ENCODE measurements at regions not wholly inside any gene's neighbourhood (a gene's known extent, or its start where the extent isn't known, plus 50 kb on each side); places are given as distances from the start of the nearest gene placed in this dataset.

DNA sequence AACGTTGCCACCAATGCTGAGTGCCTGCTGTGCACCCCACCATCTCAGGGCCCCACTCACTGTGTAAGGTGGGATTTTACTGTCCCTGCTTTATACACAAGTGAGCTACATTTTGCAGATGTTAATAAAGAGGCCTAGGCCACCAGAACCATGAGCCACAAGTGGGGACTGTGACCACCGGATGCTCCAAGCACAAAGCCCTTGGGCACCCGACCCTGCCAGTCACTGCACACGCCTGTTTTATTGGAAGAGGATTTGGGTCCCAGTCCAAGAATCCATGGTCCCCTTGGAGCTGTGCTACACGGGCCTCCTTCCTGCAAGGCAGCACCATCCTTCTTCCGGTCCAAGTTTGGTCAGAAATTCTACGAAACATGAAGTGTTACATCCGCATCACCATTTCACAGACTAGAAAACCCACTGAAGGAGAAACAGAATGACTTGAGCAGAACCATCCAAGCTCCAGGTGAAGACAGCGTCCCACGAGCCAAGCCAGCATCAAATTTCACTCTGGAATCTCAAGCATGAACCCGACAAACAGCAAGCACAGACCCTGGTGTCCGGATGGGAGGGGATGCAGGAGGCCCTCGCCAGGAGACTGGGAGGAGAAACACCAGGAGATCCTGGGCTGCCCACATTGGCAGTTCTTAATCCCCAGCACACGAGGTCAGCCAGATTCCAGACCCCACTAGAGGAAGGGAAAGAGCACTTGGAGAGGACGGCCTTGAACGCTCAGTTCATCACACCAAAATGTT lies 226.9 kb downstream of the DLL1 start:
- H3K27ac ChIP-seq: no peak overlapping the region
- no peak for TF ChIP-seq CTCF (conservative IDR thresholded peaks at IDR 0.05)

DNA sequence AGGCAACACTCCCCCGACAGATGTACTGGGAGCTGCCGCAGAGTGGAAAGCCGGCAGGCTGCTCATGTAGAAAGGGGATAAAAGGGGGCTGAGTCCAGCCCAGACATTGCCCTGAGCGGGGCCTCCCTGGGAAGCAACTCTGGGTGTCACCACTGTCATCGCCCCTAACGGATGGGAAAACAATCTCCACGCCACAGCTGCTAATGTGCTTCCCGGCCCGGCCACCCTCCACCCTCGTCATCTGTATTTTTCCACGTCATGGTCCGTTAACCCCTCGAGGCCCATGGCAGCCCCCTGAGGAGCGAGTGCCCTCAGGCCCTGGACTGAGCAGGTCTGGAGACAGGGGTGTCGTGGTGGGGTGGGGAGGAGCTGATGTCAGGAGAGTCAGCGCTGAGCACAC lies 227.4 kb downstream of the DLL1 start:
- H3K27ac ChIP-seq: no peak overlapping the region
- TF ChIP-seq CTCF (conservative IDR thresholded peaks at IDR 0.05): no peak

DNA sequence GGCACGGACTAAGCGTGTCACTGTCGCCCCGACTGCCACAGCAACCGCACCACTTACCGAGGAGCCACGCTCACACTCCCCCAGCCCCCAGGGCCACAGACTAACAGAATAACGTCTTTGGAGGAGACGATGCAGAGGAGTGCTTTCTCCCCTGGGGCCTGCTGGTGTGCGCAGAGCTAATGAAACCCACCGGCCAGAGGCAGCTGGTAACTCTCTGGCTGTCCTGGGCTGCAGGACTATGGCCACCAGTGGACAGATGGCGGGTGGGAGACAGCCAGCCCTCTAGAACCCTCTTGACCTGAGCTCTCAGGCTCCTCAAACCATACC lies 228.0 kb downstream of the DLL1 start:
- no peak for TF ChIP-seq CTCF (conservative IDR thresholded peaks at IDR 0.05)

GRCh38 chr6:170062209-170062914 lies 228.5 kb downstream of the DLL1 start:
- TF ChIP-seq CTCF (conservative IDR thresholded peaks at IDR 0.05): no peak
- no peak overlapping the region for H3K27ac ChIP-seq

More for the DNA sequence above, 228.0 kb downstream of the DLL1 start:
- no peak overlapping the region for H3K27ac ChIP-seq

GRCh38 chr6:170058878-170059485 lies 231.9 kb downstream of the DLL1 start:
- no peak for TF ChIP-seq CTCF (conservative IDR thresholded peaks at IDR 0.05)
- no peak overlapping the region for H3K27ac ChIP-seq

DNA sequence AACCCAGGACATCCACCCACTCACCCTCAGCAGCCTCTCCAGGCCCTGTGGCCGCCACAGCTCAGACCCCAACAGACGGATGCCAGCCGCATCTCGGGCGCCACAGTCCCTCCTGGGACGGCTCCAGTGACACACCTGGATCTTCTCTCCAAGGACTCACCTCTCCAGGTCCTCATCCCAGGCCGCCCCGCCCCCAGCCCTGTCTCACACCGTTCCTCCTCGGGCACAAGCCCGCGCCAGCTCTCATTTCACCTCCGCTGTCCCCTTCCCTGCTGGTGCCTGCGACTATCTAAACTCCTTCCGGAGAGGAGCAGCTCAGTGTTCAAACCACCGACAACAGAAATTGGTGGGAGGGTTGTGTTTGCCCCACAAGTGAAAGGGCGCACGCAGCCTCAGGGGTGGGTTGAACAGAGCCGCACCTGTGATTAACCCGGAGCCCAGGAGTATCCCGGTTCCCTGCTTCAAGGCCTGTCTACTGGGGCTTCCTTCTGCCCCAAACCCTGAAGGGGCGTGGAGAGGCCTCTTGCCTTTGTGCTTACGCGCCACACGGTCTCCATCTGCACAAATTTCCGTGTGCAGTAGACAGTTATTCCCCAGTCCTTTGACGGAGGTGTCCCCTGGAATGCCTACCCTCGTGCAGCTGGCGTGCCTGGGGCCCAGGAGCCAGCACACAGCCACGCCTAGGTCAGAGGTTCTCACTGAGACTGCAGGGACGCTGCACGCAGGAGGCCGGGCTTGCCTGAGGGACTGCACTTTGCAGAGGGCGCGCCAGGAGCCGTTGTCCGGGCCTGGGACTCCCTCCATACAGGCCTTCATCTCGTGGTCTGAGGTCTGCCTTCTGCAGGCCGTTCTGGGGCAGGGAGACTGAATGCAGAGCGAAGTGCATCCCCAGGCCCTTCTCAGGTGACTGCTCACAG lies 232.7 kb downstream of the DLL1 start:
- TF ChIP-seq CTCF (conservative IDR thresholded peaks at IDR 0.05): no peak
- no peak overlapping the region for H3K27ac ChIP-seq
